SK-N-SH (cell line): ENCODE measurements at regions not wholly inside any gene's neighbourhood (a gene's known extent, or its start where the extent isn't known, plus 50 kb on each side); places are given as distances from the start of the nearest gene placed in this dataset.

ENCODE experiments used
- CTCF ChIA-PET: fragments of 300-600, 350-600 bp; formaldehyde crosslinking; extraction: SDS; loops from one replicate; lab custom pipeline; 2021; lab: Yijun Ruan, JAX
- POLR2A ChIA-PET: fragments of 350-600 bp; sonication (Branson Sonifier 250); formaldehyde crosslinking; extraction: SDS; loops from one replicate; lab custom pipeline; 2020; ENCODE audit warnings: antibody characterized with exemption, inconsistent platforms; lab: Yijun Ruan, JAX
- DNase-seq: peaks from one replicate; pipeline ENCODE4 v3.0.0; 2012
- H2AFZ ChIP-seq: fragments of 200-600 bp; sonication (generic); 2 replicates; pipeline ENCODE4 v1.8.1; 2016; ENCODE audit warnings: antibody characterized with exemption, mild to moderate bottlenecking, low read depth
- H3F3A ChIP-seq: fragments of 200-600 bp; sonication (generic); replicated peaks from 2 replicates; pipeline ENCODE3; 2016; ENCODE audit warnings: antibody characterized with exemption, mild to moderate bottlenecking; ENCODE audit not compliant: insufficient read depth
- H3K27ac ChIP-seq, 2 experiments: fragments of 200-500 bp in 1 of 2; fragments of 200-600 bp in 1 of 2; sonication (Bioruptor generic) in 1 of 2; sonication (generic), shearing (Covaris generic) in 1 of 2; 2 replicates each; pipeline versions ENCODE4 v1.5.1 to v1.6.1; 2014 to 2016; ENCODE audit warnings: low read depth in 2 of 2, inconsistent platforms in 1 of 2, low read length in 1 of 2, mild to moderate bottlenecking in 1 of 2, mixed read lengths in 1 of 2
- H3K27me3 ChIP-seq: fragments of 200-600 bp; sonication (generic), shearing (Covaris generic); 2 replicates; pipeline ENCODE4 v1.6.1; 2016; ENCODE audit warnings: mixed run types; ENCODE audit not compliant: insufficient read depth
- H3K36me3 ChIP-seq, 2 experiments: fragments of 200-500 bp in 1 of 2; fragments of 200-600 bp in 1 of 2; sonication (Bioruptor generic) in 1 of 2; sonication (generic) in 1 of 2; replicated peaks in 1 of 2; 2 replicates each; pipeline versions ENCODE3 to v1.5.1; 2014 to 2016; ENCODE audit warnings: low read length in 1 of 2, mild to moderate bottlenecking in 1 of 2; ENCODE audit not compliant: insufficient read depth in 2 of 2, control insufficient read depth in 1 of 2
- H3K4me1 ChIP-seq, 2 experiments: fragments of 200-500 bp in 1 of 2; fragments of 200-600 bp in 1 of 2; sonication (Bioruptor generic) in 1 of 2; sonication (generic), shearing (Covaris generic) in 1 of 2; 2 replicates each; pipeline versions ENCODE4 v1.5.1 to v1.6.1; 2014 to 2016; ENCODE audit warnings: low read depth in 1 of 2, low read length in 1 of 2, mixed run types in 1 of 2; ENCODE audit not compliant: insufficient read depth in 2 of 2, control insufficient read depth in 1 of 2
- H3K4me2 ChIP-seq: fragments of 200-600 bp; sonication (generic), shearing (Covaris generic); 2 replicates; pipeline ENCODE4 v1.6.1; 2017; ENCODE audit warnings: mixed run types
- H3K4me3 ChIP-seq, 2 experiments: fragments of 200-500 bp in 1 of 2; fragments of 200-600 bp in 1 of 2; sonication (Bioruptor generic) in 1 of 2; sonication (generic), shearing (Covaris generic) in 1 of 2; 2 replicates each; pipeline versions ENCODE4 v1.5.1 to v1.8.1; 2014 to 2016; ENCODE audit warnings: low read depth in 2 of 2, inconsistent platforms in 1 of 2, low read length in 1 of 2, mild to moderate bottlenecking in 1 of 2, mixed read lengths in 1 of 2, moderate library complexity in 1 of 2
- H3K79me2 ChIP-seq: fragments of 200-600 bp; sonication (generic); 2 replicates; pipeline ENCODE4 v1.8.1; 2017; ENCODE audit warnings: mild to moderate bottlenecking; ENCODE audit not compliant: insufficient read depth
- H3K9ac ChIP-seq: fragments of 200-600 bp; sonication (generic); 2 replicates; pipeline ENCODE4 v1.6.1; 2017; ENCODE audit warnings: mixed run types
- H3K9me2 ChIP-seq: fragments of 200-600 bp; sonication (generic); 2 replicates; pipeline ENCODE4 v1.6.1; 2017; ENCODE audit warnings: mixed run types
- H3K9me3 ChIP-seq: fragments of 200-600 bp; sonication (generic); 2 replicates; pipeline ENCODE4 v1.6.1; 2017; ENCODE audit warnings: mixed run types, mild to moderate bottlenecking, moderate library complexity
- H4K20me1 ChIP-seq: fragments of 200-600 bp; sonication (generic); 2 replicates; pipeline ENCODE4 v1.6.1; 2017; ENCODE audit warnings: mild to moderate bottlenecking, mixed run types; ENCODE audit not compliant: insufficient read depth
- ELF1 ChIP-seq: IDR thresholded peaks from 2 replicates; pipeline ENCODE4 v1.4.0; 2012
- EP300 ChIP-seq, 2 experiments: IDR thresholded peaks; 2 replicates each; pipeline versions ENCODE4 v1.4.0 to v1.6.1; 2012; ENCODE audit warnings: borderline replicate concordance in 1 of 2, low read depth in 1 of 2, low read length in 1 of 2
- EZH2phosphoT487 ChIP-seq: fragments of 200-600 bp; sonication (generic); IDR thresholded peaks from 2 replicates; pipeline ENCODE4 v1.6.1; 2017; ENCODE audit warnings: low read depth, mixed run types, mild to moderate bottlenecking, antibody characterized with exemption, moderate library complexity, borderline replicate concordance
- FOSL2 ChIP-seq: IDR thresholded peaks from 2 replicates; pipeline ENCODE4 v1.4.0; 2012; ENCODE audit warnings: low read depth, mild to moderate bottlenecking, moderate library complexity, borderline replicate concordance
- JUND ChIP-seq: IDR thresholded peaks from 2 replicates; pipeline ENCODE4 v1.4.0; 2012
- MEF2A ChIP-seq: IDR thresholded peaks from 2 replicates; pipeline ENCODE4 v1.4.0; 2012; ENCODE audit warnings: low read depth, borderline replicate concordance
- SIN3A ChIP-seq: IDR thresholded peaks from 2 replicates; pipeline ENCODE4 v1.6.1; 2012; ENCODE audit warnings: low read depth, mild to moderate bottlenecking, low read length, moderate library complexity, borderline replicate concordance
- SMC3 ChIP-seq: IDR thresholded peaks from 2 replicates; pipeline ENCODE4 v1.6.1; 2012; ENCODE audit warnings: low read depth, low read length, improper control_type of control experiment
- TAF1 ChIP-seq: IDR thresholded peaks from 2 replicates; pipeline ENCODE4 v1.6.1; 2012; ENCODE audit warnings: low read depth, mild to moderate bottlenecking, low read length, moderate library complexity, borderline replicate concordance
- TCF12 ChIP-seq: IDR thresholded peaks from 2 replicates; pipeline ENCODE4 v1.4.0; 2012
- WGBS: methylation state at CpG from one replicate; pipeline ENCODE4 v1.1.6; 2017; ENCODE audit warnings: low lambda C conversion rate; 5-methylcytosine and 5-hydroxymethylcytosine counted together
- TF ChIP-seq, protein P1 (sequence below): IDR thresholded peaks from 2 replicates; pipeline ENCODE4 v1.4.0; 2012; ENCODE audit warnings: low read depth
- TF ChIP-seq, protein P2 (sequence below): IDR thresholded peaks from 2 replicates; pipeline ENCODE4 v1.6.1; 2012; ENCODE audit warnings: mild to moderate bottlenecking, low read depth, low read length, moderate library complexity
- TF ChIP-seq, protein P3 (sequence below): fragments of 200-600 bp; sonication (generic); IDR thresholded peaks from 2 replicates; pipeline ENCODE4 v1.6.1; 2017; ENCODE audit warnings: antibody characterized with exemption, mild to moderate bottlenecking, moderate library complexity

GRCh38 chr3:5994651-5995050, 807.1 kb downstream of the EDEM1 start (continued):
- TF ChIP-seq FOSL2: no peak
- no peak for TF ChIP-seq ELF1
- TF ChIP-seq JUND: no peak

GRCh38 chr3:6018456-6018855, 830.9 kb downstream of the EDEM1 start:
- Histone ChIP-seq H3K27ac (no peak overlapping the region), H3K36me3 (no peaks in the 10 kb centered on the region), H3K4me3 (no peak overlapping the region), H4K20me1 (no peaks in the 10 kb centered on the region), H3K4me1 (no peaks in the 10 kb centered on the region), H3K4me2 (no peak overlapping the region), H3K9me2 (no peaks in the 10 kb centered on the region), H3K9me3 (no peaks in the 10 kb centered on the region), H3K79me2 (no peaks in the 10 kb centered on the region), H3K9ac (no peak overlapping the region), H2AFZ (no peak overlapping the region), H3F3A (no peaks in the 10 kb centered on the region), H3K27me3 (no peaks in the 10 kb centered on the region)
- 4% methylated on average over 2 of the region's 2 CpGs for WGBS
- POLR2A ChIA-PET: no interaction called here
- no peak for DNase-seq
- no peak for TF ChIP-seq FOSL2
- CTCF ChIA-PET: no interaction called here

DNA sequence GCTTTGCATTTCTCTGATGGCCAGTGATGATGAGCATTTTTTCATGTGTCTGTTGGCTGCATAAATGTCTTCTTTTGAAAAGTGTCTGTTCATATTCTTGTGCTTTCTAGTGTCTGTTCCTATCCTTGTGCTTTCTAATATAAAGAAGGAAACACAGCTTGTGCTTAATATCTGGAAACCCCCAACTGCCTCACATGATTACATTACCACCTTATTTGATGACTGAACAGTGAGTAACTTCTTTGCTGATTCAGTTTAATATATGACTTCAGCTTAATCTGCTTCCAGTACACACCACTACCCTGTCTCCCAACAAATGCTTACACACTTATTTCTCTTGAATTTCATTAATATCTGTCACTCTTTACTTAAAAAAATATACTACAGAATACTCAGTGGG, 835.1 kb downstream of the EDEM1 start:
- CTCF ChIA-PET: no interaction called here
- no peaks in the 10 kb centered on the region for H3K4me1 ChIP-seq
- H3K4me3 ChIP-seq: no peak overlapping the region
- no peak overlapping the region for H3K27ac ChIP-seq
- no peaks in the 10 kb centered on the region for H4K20me1 ChIP-seq
- H2AFZ ChIP-seq: no peak overlapping the region
- no peaks in the 10 kb centered on the region for H3K36me3 ChIP-seq
- no peaks in the 10 kb centered on the region for H3F3A ChIP-seq
- DNase-seq: no peak
- H3K27me3 ChIP-seq: no peaks in the 10 kb centered on the region
- no peak overlapping the region for H3K4me2 ChIP-seq
- no peaks in the 10 kb centered on the region for H3K9me3 ChIP-seq
- no peaks in the 10 kb centered on the region for H3K9me2 ChIP-seq
- POLR2A ChIA-PET: no interaction called here
- no peak overlapping the region for H3K9ac ChIP-seq
- H3K79me2 ChIP-seq: no peaks in the 10 kb centered on the region
- no peak for TF ChIP-seq TCF12
- no peak for TF ChIP-seq EZH2phosphoT487
- TF ChIP-seq, protein P1, sequence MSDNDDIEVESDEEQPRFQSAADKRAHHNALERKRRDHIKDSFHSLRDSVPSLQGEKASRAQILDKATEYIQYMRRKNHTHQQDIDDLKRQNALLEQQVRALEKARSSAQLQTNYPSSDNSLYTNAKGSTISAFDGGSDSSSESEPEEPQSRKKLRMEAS: no peak
- no peak for TF ChIP-seq JUND
- no peak for TF ChIP-seq SMC3
- no peak for TF ChIP-seq EP300 (IDR thresholded peaks at IDR 0.05; ENCODE audit: borderline replicate concordance in 1 of 2, low read depth in 1 of 2, low read length in 1 of 2)
- no peak for TF ChIP-seq ELF1
- no peak for TF ChIP-seq TAF1
- no peak for TF ChIP-seq MEF2A
- TF ChIP-seq SIN3A: no peak
- TF ChIP-seq, protein P2, sequence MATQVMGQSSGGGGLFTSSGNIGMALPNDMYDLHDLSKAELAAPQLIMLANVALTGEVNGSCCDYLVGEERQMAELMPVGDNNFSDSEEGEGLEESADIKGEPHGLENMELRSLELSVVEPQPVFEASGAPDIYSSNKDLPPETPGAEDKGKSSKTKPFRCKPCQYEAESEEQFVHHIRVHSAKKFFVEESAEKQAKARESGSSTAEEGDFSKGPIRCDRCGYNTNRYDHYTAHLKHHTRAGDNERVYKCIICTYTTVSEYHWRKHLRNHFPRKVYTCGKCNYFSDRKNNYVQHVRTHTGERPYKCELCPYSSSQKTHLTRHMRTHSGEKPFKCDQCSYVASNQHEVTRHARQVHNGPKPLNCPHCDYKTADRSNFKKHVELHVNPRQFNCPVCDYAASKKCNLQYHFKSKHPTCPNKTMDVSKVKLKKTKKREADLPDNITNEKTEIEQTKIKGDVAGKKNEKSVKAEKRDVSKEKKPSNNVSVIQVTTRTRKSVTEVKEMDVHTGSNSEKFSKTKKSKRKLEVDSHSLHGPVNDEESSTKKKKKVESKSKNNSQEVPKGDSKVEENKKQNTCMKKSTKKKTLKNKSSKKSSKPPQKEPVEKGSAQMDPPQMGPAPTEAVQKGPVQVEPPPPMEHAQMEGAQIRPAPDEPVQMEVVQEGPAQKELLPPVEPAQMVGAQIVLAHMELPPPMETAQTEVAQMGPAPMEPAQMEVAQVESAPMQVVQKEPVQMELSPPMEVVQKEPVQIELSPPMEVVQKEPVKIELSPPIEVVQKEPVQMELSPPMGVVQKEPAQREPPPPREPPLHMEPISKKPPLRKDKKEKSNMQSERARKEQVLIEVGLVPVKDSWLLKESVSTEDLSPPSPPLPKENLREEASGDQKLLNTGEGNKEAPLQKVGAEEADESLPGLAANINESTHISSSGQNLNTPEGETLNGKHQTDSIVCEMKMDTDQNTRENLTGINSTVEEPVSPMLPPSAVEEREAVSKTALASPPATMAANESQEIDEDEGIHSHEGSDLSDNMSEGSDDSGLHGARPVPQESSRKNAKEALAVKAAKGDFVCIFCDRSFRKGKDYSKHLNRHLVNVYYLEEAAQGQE: no peak
- TF ChIP-seq, protein P3, sequence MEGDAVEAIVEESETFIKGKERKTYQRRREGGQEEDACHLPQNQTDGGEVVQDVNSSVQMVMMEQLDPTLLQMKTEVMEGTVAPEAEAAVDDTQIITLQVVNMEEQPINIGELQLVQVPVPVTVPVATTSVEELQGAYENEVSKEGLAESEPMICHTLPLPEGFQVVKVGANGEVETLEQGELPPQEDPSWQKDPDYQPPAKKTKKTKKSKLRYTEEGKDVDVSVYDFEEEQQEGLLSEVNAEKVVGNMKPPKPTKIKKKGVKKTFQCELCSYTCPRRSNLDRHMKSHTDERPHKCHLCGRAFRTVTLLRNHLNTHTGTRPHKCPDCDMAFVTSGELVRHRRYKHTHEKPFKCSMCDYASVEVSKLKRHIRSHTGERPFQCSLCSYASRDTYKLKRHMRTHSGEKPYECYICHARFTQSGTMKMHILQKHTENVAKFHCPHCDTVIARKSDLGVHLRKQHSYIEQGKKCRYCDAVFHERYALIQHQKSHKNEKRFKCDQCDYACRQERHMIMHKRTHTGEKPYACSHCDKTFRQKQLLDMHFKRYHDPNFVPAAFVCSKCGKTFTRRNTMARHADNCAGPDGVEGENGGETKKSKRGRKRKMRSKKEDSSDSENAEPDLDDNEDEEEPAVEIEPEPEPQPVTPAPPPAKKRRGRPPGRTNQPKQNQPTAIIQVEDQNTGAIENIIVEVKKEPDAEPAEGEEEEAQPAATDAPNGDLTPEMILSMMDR: no peak
